Stomach (tissue), 4 donors: ENCODE measurements at regions not wholly inside any gene's neighbourhood (a gene's known extent, or its start where the extent isn't known, plus 50 kb on each side); places are given as distances from the start of the nearest gene placed in this dataset.

Experiments used
- CTCF ChIP-seq, 7 experiments: fragments of 450-650 bp in 4 of 7; fragments of 200-600 bp in 3 of 7; sonication (generic) in 3 of 7; IDR thresholded peaks; one replicate each; pipeline ENCODE4 v1.5.1; 2016 to 2019; ENCODE audit warnings: antibody characterized with exemption in 7 of 7, control low read depth in 2 of 7, mild to moderate bottlenecking in 1 of 7
- EP300 ChIP-seq: sonication (generic); formaldehyde crosslinking; IDR thresholded peaks from one replicate; pipeline ENCODE4 v1.6.1; 2017; ENCODE audit warnings: antibody characterized with exemption
- POLR2A ChIP-seq, 4 donors: fragments of 450-650 bp; IDR thresholded peaks; one replicate each; pipeline ENCODE4 v1.6.1; 2016; ENCODE audit warnings: antibody characterized with exemption in 4 of 4, control low read depth in 2 of 4, mild to moderate bottlenecking in 1 of 4, moderate library complexity in 1 of 4

DNA sequence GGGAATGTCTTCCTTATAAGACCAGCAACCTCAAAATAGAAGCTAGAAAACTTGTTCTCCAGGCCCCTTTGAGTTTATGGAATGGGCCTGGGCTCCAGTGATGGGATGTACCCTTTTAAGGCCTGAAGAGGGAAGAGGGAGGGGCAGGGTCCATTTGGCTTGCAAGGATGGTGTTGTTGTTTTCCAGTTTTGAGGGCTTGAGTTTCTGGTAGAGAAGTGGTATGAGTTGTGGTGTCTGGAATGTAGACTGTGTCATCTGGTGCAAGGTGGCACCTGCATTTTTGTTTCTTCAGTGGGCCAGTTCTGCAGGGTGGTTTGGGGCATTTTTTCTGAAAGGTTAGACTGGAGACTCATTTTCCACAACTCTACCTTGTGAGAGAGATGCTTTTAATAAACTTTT is 90.1 kb downstream of the ZNF777 start:
- TF ChIP-seq EP300 (no peak), POLR2A (IDR thresholded peaks at IDR 0.05) (no peak), CTCF (IDR thresholded peaks at IDR 0.05) (no peak)
